Neural cell (in vitro differentiated cells): ENCODE measurements at regions not wholly inside any gene's neighbourhood (a gene's known extent, or its start where the extent isn't known, plus 50 kb on each side); places are given as distances from the start of the nearest gene placed in this dataset.

ENCODE experiments used
- H2AFZ ChIP-seq: fragments of 200-600, 300-800 bp; sonication (generic), shearing (Covaris generic); 2 replicates; pipeline ENCODE4 v1.6.0; 2014; ENCODE audit warnings: low read depth, mild to moderate bottlenecking, antibody characterized with exemption, low read length, moderate library complexity
- H3F3A ChIP-seq: fragments of 200-600 bp; shearing (Covaris generic); 2 replicates; pipeline ENCODE4 v1.6.1; 2016; ENCODE audit warnings: mild to moderate bottlenecking, moderate library complexity, mixed read lengths, antibody characterized with exemption, low read length; ENCODE audit not compliant: insufficient read depth, poor library complexity, severe bottlenecking
- H3K27ac ChIP-seq: fragments of 200-600, 300-800 bp; sonication (generic), shearing (Covaris generic); 2 replicates; pipeline ENCODE4 v1.5.1; 2014; ENCODE audit warnings: mild to moderate bottlenecking, low read length, moderate library complexity
- H3K27me3 ChIP-seq: fragments of 300-800, 200-600 bp; sonication (generic), shearing (Covaris generic); 2 replicates; pipeline ENCODE4 v1.6.0; 2014; ENCODE audit warnings: mild to moderate bottlenecking, low read depth, low read length, moderate library complexity; ENCODE audit not compliant: insufficient read depth
- H3K36me3 ChIP-seq: fragments of 300-800, 200-600 bp; sonication (generic), shearing (Covaris generic); 2 replicates; pipeline ENCODE4 v1.5.1; 2014; ENCODE audit warnings: mild to moderate bottlenecking, antibody characterized with exemption, low read length, moderate library complexity; ENCODE audit not compliant: insufficient read depth
- H3K4me2 ChIP-seq: fragments of 300-800, 200-600 bp; sonication (generic), shearing (Covaris generic); 2 replicates; pipeline ENCODE4 v1.6.0; 2014; ENCODE audit warnings: mild to moderate bottlenecking, low read length
- H3K4me3 ChIP-seq: fragments of 300-800, 200-600 bp; sonication (generic), shearing (Covaris generic); 2 replicates; pipeline ENCODE4 v1.5.1; 2014; ENCODE audit warnings: mild to moderate bottlenecking, low read length, moderate library complexity
- H3K79me2 ChIP-seq: fragments of 200-600 bp; shearing (Covaris generic); replicated peaks from 2 replicates; pipeline ENCODE4 v1.6.0; 2014; ENCODE audit warnings: mild to moderate bottlenecking, low read length, moderate library complexity; ENCODE audit not compliant: insufficient read depth
- H3K9ac ChIP-seq: fragments of 300-800, 200-600 bp; sonication (generic), shearing (Covaris generic); 2 replicates; pipeline ENCODE4 v1.6.1; 2016; ENCODE audit warnings: mild to moderate bottlenecking, low read length, mixed read lengths
- H3K9me2 ChIP-seq: fragments of 200-600 bp; shearing (Covaris generic); 2 replicates; pipeline ENCODE4 v1.6.1; 2016; ENCODE audit warnings: mild to moderate bottlenecking, low read length, mixed read lengths; ENCODE audit not compliant: insufficient read depth
- H3K9me3 ChIP-seq: fragments of 200-600, 300-800 bp; sonication (generic), shearing (Covaris generic); 2 replicates; pipeline ENCODE4 v1.6.1; 2016; ENCODE audit warnings: mild to moderate bottlenecking, mixed run types, low read length, moderate library complexity, mixed read lengths
- H4K20me1 ChIP-seq: fragments of 200-600 bp; shearing (Covaris generic); 2 replicates; pipeline ENCODE4 v1.6.1; 2016; ENCODE audit warnings: mild to moderate bottlenecking, mixed run types; ENCODE audit not compliant: insufficient read depth
- CTCF ChIP-seq: fragments of 450-650 bp; IDR thresholded peaks from 2 replicates; pipeline ENCODE4 v1.5.1; 2014; ENCODE audit warnings: antibody characterized with exemption, mild to moderate bottlenecking, moderate library complexity; ENCODE audit not compliant: poor library complexity, severe bottlenecking
- EP300 ChIP-seq: fragments of 450-650 bp; conservative IDR thresholded peaks from 2 replicates; pipeline ENCODE4 v1.6.1; 2014; ENCODE audit warnings: antibody characterized with exemption, mild to moderate bottlenecking, moderate library complexity; ENCODE audit not compliant: poor library complexity, severe bottlenecking
- EZH2 ChIP-seq: fragments of 200-600, 300-800 bp; shearing (Covaris generic), sonication (generic); IDR thresholded peaks from 2 replicates; pipeline ENCODE4 v1.6.1; 2014; ENCODE audit warnings: antibody characterized with exemption, low read length, borderline replicate concordance, mild to moderate bottlenecking; ENCODE audit not compliant: insufficient read depth, poor library complexity, severe bottlenecking
- MXI1 ChIP-seq: fragments of 450-650 bp; conservative IDR thresholded peaks from 2 replicates; pipeline ENCODE4 v1.6.1; 2014; ENCODE audit warnings: antibody characterized with exemption, mild to moderate bottlenecking; ENCODE audit not compliant: poor library complexity, severe bottlenecking
- POLR2AphosphoS5 ChIP-seq: IDR thresholded peaks from 2 replicates; pipeline ENCODE4 v1.6.1; 2012
- RAD21 ChIP-seq: fragments of 450-650 bp; conservative IDR thresholded peaks from 2 replicates; pipeline ENCODE4 v1.6.1; 2014; ENCODE audit warnings: antibody characterized with exemption, mild to moderate bottlenecking, moderate library complexity
- REST ChIP-seq: IDR thresholded peaks from 2 replicates; pipeline ENCODE4 v1.6.1; 2012; ENCODE audit warnings: borderline replicate concordance
- SMC3 ChIP-seq: fragments of 450-650 bp; conservative IDR thresholded peaks from 2 replicates; pipeline ENCODE4 v1.6.1; 2014; ENCODE audit warnings: antibody characterized with exemption, mild to moderate bottlenecking, moderate library complexity; ENCODE audit not compliant: poor library complexity
- TAF1 ChIP-seq: IDR thresholded peaks from 2 replicates; pipeline ENCODE4 v1.6.1; 2012; ENCODE audit warnings: low read depth

- Histone ChIP-seq H4K20me1 (no peaks in the 10 kb centered on the region), H3K9ac (no peak overlapping the region), H3K9me3 (no peaks in the 10 kb centered on the region), H3K79me2 (no peaks in the 10 kb centered on the region), H3K27me3 (no peaks in the 10 kb centered on the region), H3K9me2 (no peaks in the 10 kb centered on the region), H3K27ac (no peak overlapping the region), H3K4me2 (no peak overlapping the region), H2AFZ (no peak overlapping the region), H3K4me3 (no peak overlapping the region), H3K36me3 (no peaks in the 10 kb centered on the region), H3F3A (no peaks in the 10 kb centered on the region)
- TF ChIP-seq POLR2AphosphoS5 (no peak), TAF1 (no peak), CTCF (no peak), EP300 (no peak), RAD21 (no peak), MXI1 (no peak), EZH2 (no peak), SMC3 (no peak), REST (no peak)
These were observed 99.4 kb upstream of the GHITM start for GRCh38 chr10:84039957-84040356.

GRCh38 chr10:84047258-84048010 is 91.9 kb upstream of the GHITM start:
- Histone ChIP-seq H3K27me3 (no peaks in the 10 kb centered on the region), H3F3A (no peaks in the 10 kb centered on the region), H2AFZ (no peak overlapping the region), H3K9me2 (no peaks in the 10 kb centered on the region), H3K27ac (no peak overlapping the region), H3K79me2 (no peaks in the 10 kb centered on the region), H3K9ac (no peak overlapping the region), H4K20me1 (no peaks in the 10 kb centered on the region), H3K9me3 (peaks cover 3% of the 10 kb centered on the region), H3K4me3 (no peak overlapping the region), H3K36me3 (no peaks in the 10 kb centered on the region), H3K4me2 (no peak overlapping the region)
- no peak for TF ChIP-seq POLR2AphosphoS5
- no peak for TF ChIP-seq RAD21
- no peak for TF ChIP-seq EZH2
- no peak for TF ChIP-seq CTCF
- TF ChIP-seq SMC3: no peak
- no peak for TF ChIP-seq TAF1
- no peak for TF ChIP-seq EP300
- TF ChIP-seq MXI1: no peak
- TF ChIP-seq REST: no peak
